OCI-LY3 (cell line): ENCODE measurements at regions not wholly inside any gene's neighbourhood (a gene's known extent, or its start where the extent isn't known, plus 50 kb on each side); places are given as distances from the start of the nearest gene placed in this dataset.

ENCODE experiments used
- CTCF ChIP-seq: fragments of 200-600, 300-600 bp; sonication (generic); IDR thresholded peaks from 2 replicates; pipeline ENCODE4 v1.5.1; 2014; ENCODE audit warnings: antibody characterized with exemption, low read length, low read depth
- EZH2phosphoT487 ChIP-seq: fragments of 200-600 bp; shearing (Covaris generic); IDR thresholded peaks from 2 replicates; pipeline ENCODE4 v1.6.1; 2018; ENCODE audit warnings: antibody characterized with exemption, mixed run types, low read depth

GRCh38 chrX:15177316-15177715 lies 92.6 kb downstream of the ASB9 start:
- no peak for TF ChIP-seq EZH2phosphoT487
- TF ChIP-seq CTCF = no peak
